Choroid plexus epithelial cell (primary cell): ENCODE measurements at regions not wholly inside any gene's neighbourhood (a gene's known extent, or its start where the extent isn't known, plus 50 kb on each side); places are given as distances from the start of the nearest gene placed in this dataset.

ENCODE experiments used
- DNase-seq: peaks from one replicate; pipeline ENCODE4 v3.0.0-alpha.2; 2010; ENCODE audit warnings: low read depth
- H3K4me3 ChIP-seq: 2 replicates; pipeline ENCODE4 v1.5.1; 2011; ENCODE audit warnings: low read depth, mild to moderate bottlenecking, control low read depth, low read length, moderate library complexity
- CTCF ChIP-seq: conservative IDR thresholded peaks from 2 replicates; pipeline ENCODE4 v1.5.1; 2011; ENCODE audit warnings: low read depth, mild to moderate bottlenecking, control low read depth, inconsistent platforms, low read length, moderate library complexity

GRCh38 chr3:147758771-147759170 lies 349.6 kb downstream of the ZIC1 start:
- DNase-seq = peak; percentile 43
- TF ChIP-seq CTCF = no peak
- no peak overlapping the region for H3K4me3 ChIP-seq

- no peak overlapping the region for H3K4me3 ChIP-seq
- TF ChIP-seq CTCF = no peak
- no peak for DNase-seq
Measured at GRCh38 chr3:147760085-147760484, 350.9 kb downstream of the ZIC1 start.

GRCh38 chr3:147760941-147761340 lies 351.8 kb downstream of the ZIC1 start:
- no peak for TF ChIP-seq CTCF
- no peak overlapping the region for H3K4me3 ChIP-seq
- no peak for DNase-seq

- no peak for TF ChIP-seq CTCF
- peak; percentile 7 for DNase-seq
- no peak overlapping the region for H3K4me3 ChIP-seq
Measured at GRCh38 chr3:147773116-147773630, 364.0 kb downstream of the ZIC1 start.

- no peak for DNase-seq
- no peak overlapping the region for H3K4me3 ChIP-seq
- no peak for TF ChIP-seq CTCF
Measured at GRCh38 chr3:147775411-147775810, 366.2 kb downstream of the ZIC1 start.

- no peak overlapping the region for H3K4me3 ChIP-seq
- DNase-seq = peak; percentile 33
- no peak for TF ChIP-seq CTCF
Measured at GRCh38 chr3:147775816-147776530, 366.8 kb downstream of the ZIC1 start.

GRCh38 chr3:147793841-147794240 lies 384.7 kb downstream of the ZIC1 start:
- TF ChIP-seq CTCF = no peak
- H3K4me3 ChIP-seq = no peak overlapping the region
- DNase-seq = peak; percentile 18
